Lung microvascular endothelial cell (primary cell): ENCODE measurements at regions not wholly inside any gene's neighbourhood (a gene's known extent, or its start where the extent isn't known, plus 50 kb on each side); places are given as distances from the start of the nearest gene placed in this dataset.
A peak's percentile ranks its signal among the peaks of the same experiment; 100 is the strongest.

Experiments used
- DNase-seq, 2 donors: peaks; one replicate each; pipeline versions ENCODE4 v3.0.0 to v3.0.0-alpha.2; 2010; ENCODE audit warnings: low read depth in 2 of 2

DNA sequence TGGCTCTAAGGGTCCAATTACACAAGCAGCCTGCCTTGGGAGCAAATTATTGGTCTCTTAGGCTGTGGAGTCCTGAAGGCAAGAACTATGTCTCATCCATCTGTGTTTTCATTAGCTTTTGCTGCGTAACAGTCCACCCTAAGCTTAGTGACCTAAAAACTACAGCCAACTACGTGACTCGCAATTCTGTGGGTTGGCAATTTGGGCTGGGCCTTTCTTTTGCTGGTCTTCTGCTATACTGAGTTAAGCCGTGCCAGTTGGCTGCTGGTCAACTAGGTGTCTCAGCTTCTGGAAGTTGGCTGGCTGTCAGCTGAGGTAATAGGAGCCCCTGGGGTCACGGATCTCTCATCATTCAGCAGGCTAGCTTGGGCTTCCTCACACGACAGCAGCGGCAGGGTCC, 205.6 kb upstream of the S100G start:
- DNase-seq, result peak in 1 of 2 donors; percentile 21

- peak; percentile 35 to 55 for DNase-seq
Observed at GRCh38 chrX:16445166-16445752, 204.7 kb upstream of the S100G start.

DNA sequence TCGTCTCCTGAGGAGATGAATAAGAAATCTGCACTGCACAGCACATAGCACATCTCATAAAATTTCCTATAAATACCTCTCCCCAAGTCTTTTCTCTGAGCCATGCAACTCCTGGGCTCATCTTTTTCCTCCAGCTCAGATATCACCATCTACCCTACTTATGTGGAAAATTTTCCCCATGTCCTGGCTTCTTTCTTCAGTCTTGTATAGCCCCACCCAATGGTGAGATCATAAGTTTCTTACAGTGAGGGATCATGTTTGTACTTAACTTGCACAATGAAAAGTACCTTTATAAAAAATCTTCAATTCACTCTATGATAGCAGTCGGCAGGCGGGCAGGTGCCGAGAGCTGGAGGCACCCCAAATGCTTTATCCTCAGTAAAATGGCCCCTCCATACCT, 198.6 kb upstream of the S100G start:
- DNase-seq, result no peak

- no peak for DNase-seq
Observed at GRCh38 chrX:16454926-16455325, 195.0 kb upstream of the S100G start.

GRCh38 chrX:16457239-16457638, 192.7 kb upstream of the S100G start:
- no peak for DNase-seq

DNA sequence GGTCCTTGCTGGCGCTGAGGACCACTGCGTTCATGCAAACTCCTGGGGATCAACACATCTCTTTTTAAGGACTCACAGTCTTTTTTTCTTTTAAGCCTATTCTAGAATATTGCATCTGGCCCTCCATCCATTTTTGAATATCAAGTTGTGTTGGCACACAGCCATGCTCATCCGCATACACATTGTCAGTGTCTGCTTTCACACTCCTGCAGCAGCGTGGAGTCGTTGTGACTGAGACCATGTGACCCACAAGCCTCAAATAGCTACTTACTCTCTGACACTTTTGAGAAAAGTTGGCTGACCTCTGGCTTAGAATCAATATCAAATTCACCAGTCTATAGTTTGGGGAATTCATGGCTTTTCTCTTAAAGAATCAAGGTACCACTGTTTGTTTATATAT, 191.8 kb upstream of the S100G start:
- DNase-seq, result no peak

GRCh38 chrX:16459008-16459407, 190.9 kb upstream of the S100G start:
- no peak for DNase-seq

DNA sequence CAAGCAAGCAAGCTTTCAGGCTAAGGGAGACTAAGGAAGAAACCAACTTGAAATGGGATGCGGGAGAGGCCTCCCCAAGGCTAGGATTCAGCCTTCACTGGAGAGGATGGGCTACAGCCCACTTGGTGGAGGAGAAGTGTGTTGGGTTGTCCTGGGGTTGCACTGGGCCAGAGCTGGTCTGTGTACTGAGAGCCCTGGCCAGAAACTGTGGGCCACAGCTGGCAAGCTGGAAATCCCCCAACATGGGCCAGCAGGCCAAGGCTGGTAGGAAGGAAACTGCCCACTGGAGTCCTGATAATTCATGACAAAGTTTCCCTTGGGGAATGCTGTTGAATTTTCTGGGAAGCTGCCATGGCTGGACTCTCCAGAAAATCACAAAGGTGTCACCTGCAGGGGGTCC, 188.0 kb upstream of the S100G start:
- DNase-seq, result no peak

- no peak for DNase-seq
Observed at GRCh38 chrX:16462912-16463311, 187.0 kb upstream of the S100G start.

DNA sequence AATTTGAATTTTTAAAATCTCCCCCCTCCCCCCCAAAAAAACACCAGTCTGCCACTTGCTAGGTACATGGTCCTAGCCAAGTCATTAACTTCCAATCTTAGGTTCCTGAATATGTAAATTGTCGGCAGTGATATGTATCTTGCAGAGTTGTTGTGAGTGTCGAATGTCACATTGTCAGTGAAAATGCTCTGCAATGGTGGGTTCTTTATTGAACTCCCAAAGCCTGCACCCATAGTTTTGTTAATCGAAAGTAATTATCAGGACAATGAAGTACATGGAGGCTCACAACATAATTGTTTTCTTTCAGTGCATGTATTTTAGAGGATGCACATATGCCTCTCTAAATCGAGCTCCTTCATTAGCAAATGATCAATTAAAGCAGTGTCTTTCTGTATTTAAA, 185.6 kb upstream of the S100G start:
- DNase-seq, result no peak

DNA sequence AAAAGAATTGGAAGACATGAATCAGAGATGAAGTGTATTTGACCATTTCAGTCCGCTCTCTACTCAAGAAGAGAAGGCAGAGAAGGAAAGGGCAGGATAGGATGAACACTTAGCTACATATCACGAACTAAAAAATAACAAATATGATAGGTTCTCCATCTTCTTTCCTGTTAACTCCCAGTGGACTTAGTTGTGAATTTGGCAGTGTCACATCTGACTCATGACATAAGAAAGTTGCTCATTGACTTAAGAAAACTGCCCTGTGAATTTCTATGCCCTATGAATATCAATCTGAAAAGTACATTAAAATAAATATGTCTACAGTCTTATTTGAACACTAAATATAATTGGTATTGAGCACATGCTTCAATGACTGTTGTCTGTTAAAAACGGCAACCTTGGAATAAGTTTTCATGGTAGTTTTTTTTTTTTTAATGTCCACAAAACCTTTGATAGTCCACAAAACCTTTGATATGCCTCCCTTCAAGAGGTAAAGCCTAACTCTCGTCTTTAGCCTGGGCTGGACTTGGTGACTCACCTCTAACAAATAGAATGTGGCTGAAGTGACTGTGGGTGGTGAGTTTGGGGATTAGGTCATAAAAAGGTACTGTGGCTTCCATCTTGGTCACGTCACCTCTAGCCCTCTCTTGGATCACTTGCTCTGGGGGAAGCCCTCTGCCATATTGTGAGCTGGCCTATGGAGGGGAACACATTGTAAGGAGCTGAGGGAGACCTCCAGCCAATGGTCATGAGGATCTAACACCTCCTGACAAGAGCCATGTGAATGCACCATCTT, 184.7 kb upstream of the S100G start:
- DNase-seq, result peak in 1 of 2 donors; percentile 14

GRCh38 chrX:16466640-16467432, 183.1 kb upstream of the S100G start:
- DNase-seq, result peak in 1 of 2 donors; percentile 42

- DNase-seq, result no peak
Observed at GRCh38 chrX:16469870-16470269, 180.1 kb upstream of the S100G start.

GRCh38 chrX:16472345-16472744, 177.6 kb upstream of the S100G start:
- no peak for DNase-seq

GRCh38 chrX:16474511-16474910, 175.4 kb upstream of the S100G start:
- DNase-seq, result no peak

DNA sequence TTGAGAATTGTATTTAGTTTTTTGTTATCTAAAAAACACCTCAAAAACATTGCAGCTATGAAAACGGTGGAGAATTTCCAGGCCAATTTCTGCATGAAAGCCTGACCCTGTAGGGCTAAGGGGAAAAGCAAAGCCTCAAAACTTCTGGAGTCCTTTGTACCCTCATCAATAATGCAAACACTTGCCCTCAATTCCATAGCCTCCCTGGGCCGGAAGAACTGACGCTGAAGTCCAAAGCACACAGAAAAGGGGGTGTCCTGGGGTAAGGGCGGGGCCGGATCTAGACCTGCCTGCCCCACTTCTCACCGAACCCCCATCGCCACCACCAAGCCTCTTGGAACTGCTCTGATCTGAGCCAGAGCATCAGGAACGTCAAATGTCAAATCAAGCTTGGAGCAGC, 173.9 kb upstream of the S100G start:
- DNase-seq, result no peak

GRCh38 chrX:16476692-16477091, 173.3 kb upstream of the S100G start:
- no peak for DNase-seq

- DNase-seq, result peak; percentile 17 to 79
Observed at GRCh38 chrX:16479206-16479869, 170.6 kb upstream of the S100G start.

DNA sequence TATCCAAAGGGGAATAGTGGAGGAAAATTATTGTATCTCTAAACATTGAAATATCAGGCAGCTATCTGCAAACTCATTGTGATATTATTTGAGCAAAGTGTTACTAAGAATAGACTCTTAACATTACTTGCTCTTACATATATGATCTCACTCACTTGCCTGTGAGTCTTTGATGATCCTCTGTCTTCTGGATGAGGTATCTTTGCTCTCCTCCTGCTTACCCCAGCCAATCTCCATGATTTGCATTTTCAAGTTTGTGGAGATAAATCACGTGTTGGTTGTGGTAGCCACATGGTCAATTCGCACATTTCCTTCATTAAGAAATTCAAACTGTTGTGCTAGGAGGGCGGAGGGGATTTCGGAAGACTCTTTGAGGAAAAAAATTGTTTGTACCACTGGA, 169.9 kb upstream of the S100G start:
- no peak for DNase-seq

- DNase-seq, result peak; percentile 31 to 94
Observed at GRCh38 chrX:16484338-16484737, 165.6 kb upstream of the S100G start.

DNA sequence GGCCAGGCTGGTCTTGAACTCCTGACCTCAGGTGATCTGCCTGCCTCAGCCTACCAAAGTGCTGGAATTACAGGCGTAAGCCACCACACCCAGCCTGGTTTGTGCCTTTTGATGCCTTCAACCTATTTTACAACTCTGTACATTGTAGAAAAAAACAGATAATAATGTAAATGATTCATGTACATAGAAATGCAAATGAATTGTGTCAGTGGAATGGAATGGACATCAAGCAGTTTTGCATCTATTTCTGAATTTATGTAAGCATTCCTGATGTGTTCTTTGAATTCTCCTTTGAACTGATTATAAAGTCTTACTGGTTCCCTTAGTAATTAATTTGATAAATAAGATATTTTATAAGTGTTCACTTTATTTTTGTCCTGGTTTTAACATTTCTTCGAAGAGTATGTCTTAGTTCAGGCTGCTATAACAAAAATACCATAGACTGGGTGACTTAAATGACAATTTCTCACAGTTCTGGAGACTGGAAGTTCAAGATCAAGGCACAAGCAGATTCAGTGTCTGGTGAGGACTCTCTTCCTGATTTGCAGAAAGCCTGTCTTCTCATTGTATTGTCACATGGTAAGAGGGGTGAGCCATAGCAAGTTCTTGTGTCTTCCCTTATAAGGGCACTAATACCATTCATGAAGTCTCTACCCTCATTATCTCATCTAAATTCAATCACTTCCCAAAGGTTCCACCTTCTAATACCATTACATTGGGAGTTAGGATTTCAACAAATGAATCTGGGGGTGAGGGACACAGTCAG, 162.2 kb upstream of the S100G start:
- DNase-seq, result no peak
